HG02642 (cell line): ENCODE measurements at regions not wholly inside any gene's neighbourhood (a gene's known extent, or its start where the extent isn't known, plus 50 kb on each side); places are given as distances from the start of the nearest gene placed in this dataset.
"Not testable (repeated sequence)": the region's sequence is repeated elsewhere in the genome, so short reads cannot be mapped to it uniquely, and the experiment has no call there.

ENCODE experiments used
- ATAC-seq: cut with Tn5 transposase; IDR thresholded peaks from one replicate; pipeline ENCODE4 v1.9.1; 2021; ENCODE audit warnings: mild to moderate bottlenecking; ENCODE audit not compliant: unreplicated experiment, poor library complexity

GRCh38 chr2:129375632-129376425, 603.6 kb upstream of the RAB6C start:
- ATAC-seq, result no peak

GRCh38 chr2:129376426-129377077, 602.9 kb upstream of the RAB6C start:
- ATAC-seq, result no peak

DNA sequence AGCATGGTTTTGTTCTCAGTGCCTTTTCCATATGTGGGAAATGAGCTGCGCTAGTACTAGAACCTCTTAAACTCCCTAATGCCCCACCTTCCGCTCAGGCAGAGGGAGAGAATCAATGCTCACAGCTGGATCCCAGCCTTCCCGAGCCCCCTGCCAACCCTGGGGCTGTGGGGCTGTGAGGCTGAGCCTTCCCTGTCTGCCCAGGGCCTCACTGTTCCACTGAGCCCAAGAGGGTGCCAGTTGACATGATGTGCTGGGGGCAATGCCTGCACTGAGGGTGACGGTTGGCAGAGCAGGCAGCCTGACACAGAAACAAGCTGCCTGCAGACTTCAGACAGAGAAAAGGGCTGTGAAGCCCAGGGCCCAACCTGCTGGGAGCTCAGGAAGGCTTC, 602.4 kb upstream of the RAB6C start:
- no peak for ATAC-seq

DNA sequence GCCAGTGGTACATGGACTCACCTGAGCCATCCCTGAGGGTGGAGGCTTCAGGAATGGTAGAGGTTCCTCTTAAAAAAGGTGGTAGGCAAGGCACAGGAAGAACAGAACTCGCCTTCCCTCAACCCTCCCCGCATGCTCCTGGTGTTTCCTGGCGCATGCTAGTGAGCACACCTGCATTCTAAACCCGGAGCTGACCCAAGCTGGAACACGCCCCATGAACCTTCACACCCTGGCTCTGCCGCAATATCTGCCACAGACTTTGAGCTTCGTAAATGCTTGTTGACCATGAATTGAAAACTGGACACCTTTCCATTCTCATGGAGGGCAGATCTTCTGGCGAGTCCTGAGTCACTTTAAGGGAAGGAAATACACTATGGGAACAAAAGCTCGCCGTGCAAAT, 601.3 kb upstream of the RAB6C start:
- ATAC-seq, result no peak

- peak; percentile 56 for ATAC-seq
Measured at GRCh38 chr2:129379411-129379810, 600.1 kb upstream of the RAB6C start.

- no peak for ATAC-seq
Measured at GRCh38 chr2:129381789-129382188, 597.7 kb upstream of the RAB6C start.

GRCh38 chr2:129388870-129389269, 590.6 kb upstream of the RAB6C start:
- no peak for ATAC-seq

DNA sequence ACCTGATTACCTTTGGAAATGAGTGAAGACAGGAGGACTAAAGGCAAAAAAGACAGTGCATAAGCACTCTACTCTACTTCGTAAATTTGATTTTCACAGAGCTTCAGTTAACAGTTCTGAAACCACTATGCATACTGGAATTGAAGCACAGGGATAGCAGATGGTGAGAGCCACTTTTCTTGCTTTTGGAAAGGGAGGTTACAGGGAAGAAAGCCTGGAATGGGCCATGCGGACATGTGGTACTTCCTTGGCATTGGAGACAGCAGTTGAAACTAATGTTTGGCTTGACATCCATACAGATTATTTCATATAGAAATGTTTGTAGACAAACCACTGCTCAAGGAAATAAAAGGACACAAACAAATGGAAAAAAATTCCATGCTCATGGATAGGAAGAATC, 585.6 kb upstream of the RAB6C start:
- no peak for ATAC-seq

GRCh38 chr2:129396980-129397599, 582.4 kb upstream of the RAB6C start:
- peak; percentile 53 for ATAC-seq

GRCh38 chr2:129400826-129401225, 578.6 kb upstream of the RAB6C start:
- ATAC-seq, result no peak

DNA sequence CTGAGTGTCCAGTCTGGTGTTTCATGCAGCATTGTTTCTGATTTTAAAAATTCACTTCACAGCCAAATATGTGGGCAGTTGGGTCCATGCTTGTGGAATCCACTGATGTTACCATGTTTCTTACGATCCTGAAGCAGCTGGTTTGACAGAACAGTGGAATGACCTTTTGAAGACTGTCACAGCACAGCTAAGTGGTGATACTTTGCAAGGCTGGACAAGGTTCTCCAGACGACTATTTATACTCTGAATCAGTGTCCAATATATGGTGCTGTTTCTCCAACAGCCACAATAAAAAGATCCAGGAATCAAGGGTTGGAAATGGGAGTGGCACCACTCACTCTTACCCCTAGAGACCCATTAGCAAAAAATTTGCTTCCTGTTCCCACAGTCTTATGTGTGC, 577.4 kb upstream of the RAB6C start:
- no peak for ATAC-seq

GRCh38 chr2:129404000-129404685, 575.3 kb upstream of the RAB6C start:
- ATAC-seq, result no peak

DNA sequence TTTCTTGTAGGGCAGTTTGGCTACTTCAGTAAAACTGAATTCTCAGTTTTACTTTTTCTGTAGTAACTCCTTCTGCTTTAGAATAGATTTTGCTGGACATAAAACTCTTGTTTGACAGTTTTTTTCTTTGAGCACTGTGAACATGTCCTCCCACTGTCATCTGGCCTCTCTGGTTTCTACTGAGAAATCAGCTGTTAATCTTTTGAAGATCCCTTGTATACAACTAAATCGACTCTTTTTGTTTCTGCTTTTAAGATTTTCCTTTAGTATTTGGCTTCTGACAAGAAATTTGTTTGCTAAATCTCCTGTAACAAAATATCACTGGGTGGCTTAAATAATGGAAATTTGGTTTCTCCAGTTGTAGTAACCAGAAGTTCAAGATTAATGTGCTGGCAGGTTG, 570.9 kb upstream of the RAB6C start:
- ATAC-seq, result no peak

- ATAC-seq, result not testable (repeated sequence)
Measured at GRCh38 chr2:129417041-129417440, 562.4 kb upstream of the RAB6C start.

DNA sequence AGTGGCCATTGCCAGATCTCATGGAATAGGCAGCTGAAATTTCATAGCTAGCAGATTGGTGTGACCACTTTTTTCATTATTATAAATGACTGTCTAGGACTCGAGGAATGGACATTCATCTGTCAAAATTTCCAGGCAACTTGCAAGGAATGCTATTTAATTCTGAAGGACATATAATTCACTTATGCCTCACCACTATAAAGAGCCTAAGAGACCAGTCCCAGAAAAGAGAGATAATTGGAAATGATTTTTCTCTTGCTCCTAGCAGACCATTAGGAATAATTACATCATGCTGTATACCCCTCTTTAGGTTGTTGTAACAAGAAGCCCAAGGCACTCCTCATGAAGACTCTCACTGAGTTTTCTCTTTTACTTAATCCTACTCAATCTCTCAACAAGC, 557.4 kb upstream of the RAB6C start:
- ATAC-seq, result no peak

DNA sequence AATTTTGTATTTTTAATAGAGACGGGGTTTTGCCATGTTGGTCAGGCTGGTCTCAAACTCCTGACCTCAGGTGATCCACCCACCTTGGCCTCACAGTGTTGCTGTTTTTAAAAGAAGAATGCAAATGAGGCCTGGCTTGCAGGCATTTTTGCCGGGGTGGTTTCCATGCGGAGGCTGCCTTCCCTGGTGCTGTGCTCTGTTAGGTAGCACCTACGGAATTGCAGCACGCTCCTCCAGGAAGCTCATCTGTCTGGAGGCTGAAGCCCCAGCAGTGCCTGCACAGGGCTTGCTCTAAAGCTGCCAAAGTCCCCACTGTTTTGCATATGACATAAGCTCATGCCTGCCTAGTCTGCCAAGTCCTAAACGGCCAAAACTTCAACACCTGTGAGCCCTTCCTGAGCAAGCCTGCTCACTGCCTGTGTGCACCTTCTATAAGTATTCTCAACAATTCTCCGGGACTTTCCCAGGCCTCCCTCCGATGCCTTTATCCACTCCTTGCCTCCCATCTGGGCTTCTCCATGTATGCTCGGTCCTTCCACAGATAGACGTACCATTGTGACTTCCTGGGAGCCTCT, 551.3 kb upstream of the RAB6C start:
- ATAC-seq, result no peak

DNA sequence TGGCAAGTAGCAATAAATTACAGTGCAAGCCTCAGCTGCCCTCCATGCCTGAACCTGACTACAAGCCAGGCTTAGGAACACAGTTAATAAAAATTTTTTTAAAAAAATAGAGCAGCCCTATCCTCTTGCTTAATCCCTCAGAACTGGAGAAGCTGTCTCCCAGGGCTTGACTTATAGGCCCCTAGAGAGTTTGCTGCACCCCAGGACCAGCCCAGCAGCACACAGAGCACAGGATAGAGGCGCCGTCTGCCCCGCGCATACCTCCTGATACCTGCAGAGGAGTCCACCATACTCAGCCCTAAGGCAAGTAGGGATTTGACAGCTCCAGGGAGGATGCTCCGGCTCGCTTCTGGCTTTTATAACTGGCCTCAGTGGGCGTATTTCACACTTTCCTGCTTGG, 548.6 kb upstream of the RAB6C start:
- no peak for ATAC-seq

GRCh38 chr2:129431881-129432280, 547.6 kb upstream of the RAB6C start:
- ATAC-seq, result no peak

- ATAC-seq, result no peak
Measured at GRCh38 chr2:129436809-129437208, 542.7 kb upstream of the RAB6C start.

- no peak for ATAC-seq
Measured at GRCh38 chr2:129437725-129438124, 541.7 kb upstream of the RAB6C start.
